HCT116 (cell line): ENCODE measurements at regions not wholly inside any gene's neighbourhood (a gene's known extent, or its start where the extent isn't known, plus 50 kb on each side); places are given as distances from the start of the nearest gene placed in this dataset.

ENCODE experiments used
- ATAC-seq: fragments of 200-7000 bp; cut with Tn5 transposase; 2 replicates; pipeline ENCODE4 v1.9.1; 2020; ENCODE audit warnings: mild to moderate bottlenecking, moderate library complexity
- BruUV-seq: library from RNA; stranded (reverse); fragments of 400-500 nt; replicated peaks from 2 replicates; lab custom pipeline; 2021; lab: Mats Ljungman, UMichigan
- CTCF ChIA-PET: fragments of 300-600 bp; sonication (Branson Sonifier 250); formaldehyde crosslinking; loops from one replicate; lab custom pipeline; 2021; ENCODE audit warnings: antibody characterized with exemption; lab: Charles Lee
- POLR2A ChIA-PET: fragments of 300-600, 350-600 bp; sonication (Branson Sonifier 250); formaldehyde crosslinking; loops from one replicate; lab custom pipeline; 2021; ENCODE audit warnings: antibody characterized with exemption; lab: Charles Lee
- RAD21 ChIA-PET, 2 experiments: fragments of 300-600 bp; sonication (Branson Sonifier 250); formaldehyde crosslinking; loops; one replicate each; lab custom pipeline; 2023; ENCODE audit warnings: low total read pairs in 2 of 2; ENCODE audit not compliant: uncharacterized antibody in 2 of 2, unreplicated experiment in 2 of 2, low non-redundant PET in 1 of 2; lab: Charles Lee
- DNase-seq: peaks from one replicate; pipeline ENCODE4 v3.0.0-alpha.2; 2010; ENCODE audit warnings: low read depth, low spot score
- H2AFZ ChIP-seq: fragments of 200-600 bp; shearing (Covaris generic), sonication (generic); 2 replicates; pipeline ENCODE4 v1.6.1; 2017; ENCODE audit warnings: low read depth, mixed run types, mixed read lengths, antibody characterized with exemption, low read length; ENCODE audit not compliant: poor library complexity, severe bottlenecking
- H3K27ac ChIP-seq: 2 replicates; pipeline ENCODE4 v1.5.1; 2012; ENCODE audit warnings: low read depth, low read length
- H3K27me3 ChIP-seq: fragments of 200-600 bp; sonication (generic); 2 replicates; pipeline ENCODE4 v1.6.1; 2016; ENCODE audit warnings: mixed run types, low read length, mixed read lengths; ENCODE audit not compliant: insufficient read depth
- H3K36me3 ChIP-seq, 2 experiments: fragments of 200-500 bp in 1 of 2; fragments of 200-600 bp in 1 of 2; sonication (Bioruptor generic) in 1 of 2; sonication (generic) in 1 of 2; 2 replicates each; pipeline versions ENCODE4 v1.5.1 to v1.6.1; 2014 to 2016; ENCODE audit warnings: low read length in 2 of 2, inconsistent platforms in 1 of 2, mixed read lengths in 1 of 2, mixed run types in 1 of 2; ENCODE audit not compliant: insufficient read depth in 2 of 2, control insufficient read depth in 1 of 2
- H3K4me1 ChIP-seq, 2 experiments: fragments of 200-600 bp in 1 of 2; sonication (generic) in 1 of 2; 2 replicates each; pipeline versions ENCODE4 v1.5.1 to v1.6.1; 2012 to 2017; ENCODE audit warnings: low read length in 2 of 2, inconsistent platforms in 1 of 2, mild to moderate bottlenecking in 1 of 2, mixed read lengths in 1 of 2, mixed run types in 1 of 2, moderate library complexity in 1 of 2; ENCODE audit not compliant: insufficient read depth in 2 of 2, control insufficient read depth in 1 of 2
- H3K4me2 ChIP-seq: fragments of 200-600 bp; sonication (generic); 2 replicates; pipeline ENCODE4 v1.6.1; 2017; ENCODE audit warnings: mixed run types, low read length, mixed read lengths
- H3K4me3 ChIP-seq, 2 experiments: fragments of 200-600 bp in 1 of 2; sonication (generic) in 1 of 2; replicated peaks in 1 of 2; 2 replicates each; pipeline ENCODE4 v1.5.1; 2011 to 2016; ENCODE audit warnings: low read length in 2 of 2, control low read depth in 1 of 2, low read depth in 1 of 2, mild to moderate bottlenecking in 1 of 2, mixed read lengths in 1 of 2, mixed run types in 1 of 2
- H3K79me2 ChIP-seq: fragments of 200-600 bp; sonication (generic); 2 replicates; pipeline ENCODE4 v1.6.1; 2017; ENCODE audit warnings: mild to moderate bottlenecking, mixed run types, low read length, moderate library complexity, mixed read lengths; ENCODE audit not compliant: insufficient read depth
- H3K9ac ChIP-seq: fragments of 200-600 bp; sonication (generic); 2 replicates; pipeline ENCODE4 v1.6.1; 2016; ENCODE audit warnings: low read length, mixed read lengths
- H3K9me2 ChIP-seq: fragments of 200-600 bp; sonication (generic), shearing (Covaris generic); 2 replicates; pipeline ENCODE4 v1.6.1; 2017; ENCODE audit warnings: mixed run types, mild to moderate bottlenecking, moderate library complexity; ENCODE audit not compliant: insufficient read depth
- H3K9me3 ChIP-seq, 2 experiments: fragments of 200-500 bp in 1 of 2; fragments of 200-600 bp in 1 of 2; sonication (Bioruptor generic) in 1 of 2; sonication (generic) in 1 of 2; 2 replicates each; pipeline ENCODE4 v1.6.1; 2014 to 2017; ENCODE audit warnings: low read length in 2 of 2, mixed read lengths in 2 of 2, inconsistent platforms in 1 of 2, low read depth in 1 of 2, mild to moderate bottlenecking in 1 of 2, mixed run types in 1 of 2, moderate library complexity in 1 of 2; ENCODE audit not compliant: control insufficient read depth in 1 of 2, insufficient read depth in 1 of 2
- H4K20me1 ChIP-seq: fragments of 200-600 bp; sonication (generic), shearing (Covaris generic); 2 replicates; pipeline ENCODE4 v1.6.1; 2017; ENCODE audit warnings: mixed run types, mild to moderate bottlenecking, moderate library complexity; ENCODE audit not compliant: insufficient read depth
- FOSL1 ChIP-seq: IDR thresholded peaks from 2 replicates; pipeline ENCODE4 v1.6.1; 2012; ENCODE audit warnings: low read depth
- RAD21 ChIP-seq: IDR thresholded peaks from 2 replicates; pipeline ENCODE4 v1.6.1; 2012; ENCODE audit warnings: low read depth, mild to moderate bottlenecking
- SIN3A ChIP-seq: IDR thresholded peaks from 2 replicates; pipeline ENCODE4 v1.6.1; 2012; ENCODE audit warnings: low read depth
- TCF7L2 ChIP-seq: IDR thresholded peaks from 2 replicates; pipeline ENCODE4 v1.7.0; 2011; ENCODE audit warnings: borderline replicate concordance, inconsistent platforms; ENCODE audit not compliant: insufficient read depth, insufficient read length; ENCODE audit errors: extremely low read depth
- ZNF274 ChIP-seq: fragments of 200-500 bp; sonication (Bioruptor generic); IDR thresholded peaks from 2 replicates; pipeline ENCODE4 v1.6.1; 2014; ENCODE audit warnings: mild to moderate bottlenecking, low read depth, low read length, inconsistent platforms
- intact Hi-C: fragments of 100-400 bp; cut with micrococcal nuclease; formaldehyde crosslinking; loops from 2 replicates; pipeline ENCODE4 v1.10.0; 2022
- TF ChIP-seq, protein P1 (sequence below): IDR thresholded peaks from 2 replicates; pipeline ENCODE4 v1.6.1; 2011; ENCODE audit warnings: mild to moderate bottlenecking, low read length, moderate library complexity; ENCODE audit not compliant: insufficient replicate concordance; ENCODE audit errors: extremely low read depth
- TF ChIP-seq, protein P2 (sequence below): IDR thresholded peaks from 2 replicates; pipeline ENCODE4 v1.6.1; 2012

- Histone ChIP-seq H3K9me2 (no peaks in the 10 kb centered on the region), H3K4me3 (no peak overlapping the region), H3K4me2 (no peak overlapping the region), H2AFZ (no peak overlapping the region), H3K4me1 (no peaks in the 10 kb centered on the region), H3K36me3 (no peaks in the 10 kb centered on the region), H3K9me3 (no peaks in the 10 kb centered on the region), H3K9ac (no peak overlapping the region), H3K79me2 (no peaks in the 10 kb centered on the region), H3K27me3 (no peaks in the 10 kb centered on the region), H3K27ac (no peak overlapping the region), H4K20me1 (no peaks in the 10 kb centered on the region)
- no peak for ATAC-seq
- no TSS peak for BruUV-seq
- POLR2A ChIA-PET, result no interaction called here
- CTCF ChIA-PET, result no interaction called here
- no peak for TF ChIP-seq ZNF274
- RAD21 ChIA-PET, result no interaction called here
- no peak for DNase-seq
- intact Hi-C loops, result no loop called here
Measured at GRCh38 chr9:88819476-88819875, 171.8 kb upstream of the S1PR3 start.

GRCh38 chr9:88820055-88820454 lies 171.2 kb upstream of the S1PR3 start:
- intact Hi-C loops, result no loop called here
- DNase-seq (no peak), ATAC-seq (no peak)
- no peaks in the 10 kb centered on the region for H3K4me1 ChIP-seq
- ChIA-PET CTCF (no interaction called here), RAD21 (no interaction called here), POLR2A (no interaction called here)
- H3K9me2 ChIP-seq, result no peaks in the 10 kb centered on the region
- H3K27me3 ChIP-seq, result no peaks in the 10 kb centered on the region
- H3K79me2 ChIP-seq, result no peaks in the 10 kb centered on the region
- BruUV-seq, result no TSS peak
- H3K9ac ChIP-seq, result no peak overlapping the region
- no peak overlapping the region for H3K27ac ChIP-seq
- no peak overlapping the region for H3K4me3 ChIP-seq
- H3K4me2 ChIP-seq, result no peak overlapping the region
- H3K36me3 ChIP-seq, result no peaks in the 10 kb centered on the region
- no peak overlapping the region for H2AFZ ChIP-seq
- TF ChIP-seq FOSL1 (no peak), TCF7L2 (no peak), RAD21 (no peak), SIN3A (no peak)
- TF ChIP-seq, protein P1, sequence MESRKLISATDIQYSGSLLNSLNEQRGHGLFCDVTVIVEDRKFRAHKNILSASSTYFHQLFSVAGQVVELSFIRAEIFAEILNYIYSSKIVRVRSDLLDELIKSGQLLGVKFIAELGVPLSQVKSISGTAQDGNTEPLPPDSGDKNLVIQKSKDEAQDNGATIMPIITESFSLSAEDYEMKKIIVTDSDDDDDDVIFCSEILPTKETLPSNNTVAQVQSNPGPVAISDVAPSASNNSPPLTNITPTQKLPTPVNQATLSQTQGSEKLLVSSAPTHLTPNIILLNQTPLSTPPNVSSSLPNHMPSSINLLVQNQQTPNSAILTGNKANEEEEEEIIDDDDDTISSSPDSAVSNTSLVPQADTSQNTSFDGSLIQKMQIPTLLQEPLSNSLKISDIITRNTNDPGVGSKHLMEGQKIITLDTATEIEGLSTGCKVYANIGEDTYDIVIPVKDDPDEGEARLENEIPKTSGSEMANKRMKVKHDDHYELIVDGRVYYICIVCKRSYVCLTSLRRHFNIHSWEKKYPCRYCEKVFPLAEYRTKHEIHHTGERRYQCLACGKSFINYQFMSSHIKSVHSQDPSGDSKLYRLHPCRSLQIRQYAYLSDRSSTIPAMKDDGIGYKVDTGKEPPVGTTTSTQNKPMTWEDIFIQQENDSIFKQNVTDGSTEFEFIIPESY, result no peak
- TF ChIP-seq, protein P2, sequence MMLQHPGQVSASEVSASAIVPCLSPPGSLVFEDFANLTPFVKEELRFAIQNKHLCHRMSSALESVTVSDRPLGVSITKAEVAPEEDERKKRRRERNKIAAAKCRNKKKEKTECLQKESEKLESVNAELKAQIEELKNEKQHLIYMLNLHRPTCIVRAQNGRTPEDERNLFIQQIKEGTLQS, result no peak
- H4K20me1 ChIP-seq, result no peaks in the 10 kb centered on the region
- H3K9me3 ChIP-seq, result no peaks in the 10 kb centered on the region
